ENCODE measurements at regions not wholly inside any gene's neighbourhood (a gene's known extent, or its start where the extent isn't known, plus 50 kb on each side); places are given as distances from the start of the nearest gene placed in this dataset.

DNA sequence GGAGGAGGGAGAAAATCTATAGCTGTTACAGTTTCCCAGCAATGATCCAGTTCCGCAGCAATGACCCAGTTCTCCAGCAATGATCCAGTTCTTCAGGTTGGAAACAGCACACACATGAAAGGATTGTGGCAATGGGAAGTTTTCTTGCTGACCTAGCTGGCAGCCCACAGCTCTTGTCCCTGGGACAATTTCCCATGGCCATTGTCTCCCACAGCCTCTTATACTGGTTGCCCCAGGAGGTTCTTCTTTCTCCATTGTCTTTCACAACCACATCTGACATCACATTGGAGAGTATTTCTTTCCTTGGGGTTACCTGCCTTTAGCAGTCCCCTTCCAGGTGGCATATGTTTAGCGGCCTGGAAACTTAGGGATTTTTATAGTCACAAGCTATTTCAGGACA, 209.8 kb upstream of the PLEKHG7 start:
- DNase-seq, result no peak

DNA sequence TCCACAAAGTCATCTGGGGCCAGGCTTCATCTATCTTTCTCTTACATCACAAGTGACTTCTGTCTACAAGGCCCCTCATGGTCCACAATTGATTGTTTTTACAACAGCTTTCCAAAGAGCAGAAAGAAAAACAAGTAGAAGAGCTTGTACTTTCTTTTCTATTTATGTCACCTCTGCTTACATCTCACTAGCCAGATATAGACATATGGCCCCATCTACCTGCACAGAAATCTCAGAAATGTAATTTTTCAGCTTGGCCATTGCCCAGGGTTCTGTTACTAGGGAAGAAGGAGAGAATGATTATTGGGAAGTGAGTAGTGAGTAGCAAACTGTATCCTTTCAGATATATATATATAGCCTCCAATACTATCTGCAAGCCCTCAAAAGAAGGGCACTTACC, 210.5 kb upstream of the PLEKHG7 start:
- DNase-seq, result no peak

DNA sequence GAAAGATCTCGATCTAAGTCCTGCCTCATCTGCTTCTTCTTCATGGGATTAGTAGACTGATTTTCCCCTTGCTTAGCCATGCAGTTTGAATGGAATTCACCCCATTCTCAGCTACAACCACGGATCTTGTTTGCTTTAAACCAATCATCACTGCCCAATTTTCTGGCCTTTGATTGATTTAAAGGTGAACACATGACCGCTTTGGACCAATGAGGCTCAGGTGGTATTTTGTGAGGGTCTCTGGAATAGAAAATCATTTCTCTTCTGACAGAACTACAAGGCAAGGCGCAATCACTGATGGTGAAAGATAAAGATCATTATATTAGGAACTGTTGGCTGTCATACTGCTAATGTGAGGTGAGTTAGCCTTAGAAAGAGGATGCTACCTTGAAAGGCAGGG, 213.0 kb upstream of the PLEKHG7 start:
- DNase-seq, result no peak

DNA sequence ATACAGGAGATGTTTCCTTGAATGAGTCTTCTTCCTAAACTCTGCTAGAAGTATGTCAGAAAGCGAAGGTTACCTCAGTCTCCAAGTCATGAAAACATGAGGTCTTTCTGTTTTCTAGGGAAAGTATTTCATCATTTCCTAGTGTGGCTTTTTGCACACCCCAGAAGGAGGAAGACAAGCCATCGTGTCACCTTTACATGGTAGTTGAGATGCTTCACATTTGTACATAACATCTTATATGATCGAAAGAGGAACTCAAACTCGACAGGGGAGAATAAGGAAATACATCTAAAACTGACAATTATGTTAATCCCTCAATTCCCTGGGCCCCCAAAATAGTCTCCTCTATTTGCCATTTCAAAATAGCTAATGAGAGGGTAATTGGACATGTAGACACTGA, 214.1 kb upstream of the PLEKHG7 start:
- DNase-seq, result no peak

DNA sequence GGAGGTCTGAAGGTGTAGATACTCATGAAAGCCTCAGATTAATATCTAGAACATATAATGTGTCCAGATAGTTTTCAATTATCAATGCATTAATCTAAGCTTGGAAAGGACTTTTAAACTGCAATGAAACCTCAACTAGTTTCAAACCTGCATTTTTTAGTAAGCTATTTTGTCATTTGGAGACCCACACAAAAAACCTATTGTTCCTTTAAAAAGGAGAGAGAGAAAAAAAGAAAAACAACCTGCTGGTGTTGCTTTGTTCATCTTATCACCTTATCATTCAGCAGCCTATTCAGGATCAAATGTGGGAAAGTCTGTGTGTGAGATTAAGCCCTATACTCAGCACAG, 215.7 kb upstream of the PLEKHG7 start:
- no peak for DNase-seq

DNA sequence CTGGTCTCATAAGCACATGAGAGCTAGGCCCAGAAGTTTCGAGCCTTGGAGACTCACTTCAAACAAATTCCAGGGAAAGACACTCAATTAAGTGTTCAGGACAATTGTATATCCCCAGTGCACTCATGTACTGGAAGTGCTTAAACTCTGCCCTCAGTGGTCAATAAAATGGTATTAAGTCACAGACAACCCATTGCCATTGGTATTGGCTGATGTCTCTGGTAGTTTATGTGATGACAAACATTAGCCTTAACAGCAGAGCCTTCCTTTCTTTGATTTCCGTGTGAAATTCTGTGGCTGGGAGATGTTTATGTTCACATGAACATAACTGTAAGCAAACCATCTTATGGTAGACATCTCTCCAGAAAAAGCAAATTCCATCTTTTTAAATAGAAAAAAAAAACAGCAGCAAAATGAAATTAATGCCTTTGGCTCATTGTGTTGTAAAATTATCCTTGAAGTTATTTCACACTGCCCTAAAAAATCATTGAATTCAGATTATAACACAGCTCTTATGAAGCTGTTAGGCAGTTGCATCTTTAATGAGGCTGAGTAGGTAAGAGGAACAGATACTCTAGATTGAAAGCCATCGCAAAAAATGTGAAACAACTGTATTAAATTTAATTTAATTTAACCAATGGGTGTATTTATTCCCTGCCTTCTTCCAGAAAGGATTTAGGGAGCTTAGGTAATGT, 216.2 kb upstream of the PLEKHG7 start:
- DNase-seq, result no peak

DNA sequence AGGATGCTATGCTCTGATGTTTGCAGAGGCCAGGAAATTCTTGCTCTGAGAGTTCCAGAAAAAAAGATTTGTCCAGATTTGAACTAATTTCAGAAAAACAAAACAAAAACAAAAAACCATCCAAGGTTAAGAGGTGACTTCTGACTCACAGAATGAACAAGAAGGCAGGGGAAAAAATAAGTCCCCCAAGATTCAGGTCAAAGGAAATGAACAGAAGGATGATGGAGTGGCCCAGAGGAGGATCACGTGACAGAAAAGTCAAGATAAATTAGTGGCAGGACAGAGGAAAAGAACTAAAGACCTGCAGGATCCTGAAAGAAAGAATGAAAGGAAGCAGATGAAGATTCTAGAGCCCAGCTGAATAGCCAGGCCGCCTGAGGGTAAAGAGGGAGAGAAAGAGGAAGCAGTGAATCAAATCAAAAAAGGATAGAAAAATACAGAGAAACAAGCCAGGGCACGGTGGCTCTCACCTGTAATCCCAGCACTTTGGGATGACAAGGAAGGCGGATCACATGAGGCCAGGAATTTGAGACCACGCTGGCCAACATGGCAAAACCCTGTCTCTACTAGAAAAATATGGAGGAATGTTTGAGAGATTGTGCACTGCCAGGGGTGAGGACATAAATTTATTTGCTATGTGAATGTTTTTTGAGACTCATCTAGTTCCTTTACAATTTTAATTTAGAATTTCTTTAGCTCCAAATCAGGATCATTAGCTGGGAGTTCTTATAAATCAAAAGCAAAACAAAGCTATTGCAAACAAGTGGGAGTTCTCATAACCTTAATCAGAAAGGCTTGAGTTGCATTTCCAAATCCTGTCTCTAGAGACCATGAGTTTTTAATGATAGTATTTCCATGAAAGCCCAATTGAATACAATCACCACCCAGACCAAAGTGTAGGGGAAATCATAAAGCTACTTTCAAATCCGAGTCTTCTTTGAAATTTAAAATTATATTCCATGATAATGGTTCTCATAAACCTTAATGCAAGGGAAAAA, 217.1 kb upstream of the PLEKHG7 start:
- no peak for DNase-seq

DNA sequence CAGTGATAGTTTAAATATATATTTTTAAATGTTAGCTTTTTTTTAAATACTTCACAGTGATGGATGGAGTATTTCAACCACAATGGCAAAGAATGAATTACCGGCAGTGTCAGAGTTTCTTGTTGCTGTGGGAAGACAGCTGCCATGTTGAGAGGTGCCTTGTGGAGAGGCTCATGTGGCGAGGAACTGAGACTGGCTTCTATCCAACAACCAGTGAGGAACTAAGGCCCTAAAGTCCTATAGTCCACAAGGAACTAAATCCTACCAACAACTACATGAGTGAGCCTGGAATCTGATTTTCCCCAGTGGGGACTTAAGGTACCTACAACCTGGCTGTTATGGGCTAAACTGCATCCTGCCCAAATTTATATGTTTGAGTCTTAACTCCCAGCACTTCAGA, 220.2 kb upstream of the PLEKHG7 start:
- no peak for DNase-seq

DNA sequence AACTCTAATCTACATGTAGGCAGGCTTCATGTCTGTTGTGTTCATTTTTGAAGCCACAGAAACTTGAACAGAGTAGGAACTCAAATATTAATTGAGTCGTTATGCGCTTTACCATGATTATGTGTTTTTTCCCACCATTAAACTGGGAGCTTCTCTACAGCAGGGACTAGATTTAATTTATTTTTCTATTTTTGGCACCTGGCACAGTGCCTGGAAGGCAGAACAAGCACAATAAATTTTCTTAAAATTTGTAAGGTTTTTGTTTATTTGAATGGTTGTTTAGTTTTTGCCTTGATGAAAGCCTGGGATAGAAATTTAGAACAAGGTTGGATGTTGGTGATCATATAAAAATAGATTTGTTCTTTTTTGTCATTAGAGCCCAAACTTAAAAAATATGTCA, 221.7 kb upstream of the PLEKHG7 start:
- DNase-seq, result no peak

DNA sequence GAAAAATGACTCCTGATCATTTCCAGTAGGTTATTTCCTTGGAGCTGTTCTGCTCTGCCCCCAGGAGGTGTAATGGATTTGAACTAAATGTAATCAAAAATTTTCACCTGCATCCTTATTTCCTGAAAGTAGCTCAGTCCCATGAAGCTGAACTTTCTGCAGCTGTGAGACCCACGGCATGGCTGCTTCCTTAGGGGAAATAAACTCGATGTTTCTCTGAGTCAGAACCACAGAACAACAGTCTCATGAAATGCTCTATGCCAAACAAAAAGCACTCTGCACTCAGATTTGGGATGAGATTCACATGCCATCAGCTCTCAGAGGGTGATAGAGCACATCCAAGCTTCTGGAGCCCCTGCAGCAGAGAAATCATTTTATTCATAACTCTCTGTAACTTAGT, 224.1 kb upstream of the PLEKHG7 start:
- no peak for DNase-seq

DNA sequence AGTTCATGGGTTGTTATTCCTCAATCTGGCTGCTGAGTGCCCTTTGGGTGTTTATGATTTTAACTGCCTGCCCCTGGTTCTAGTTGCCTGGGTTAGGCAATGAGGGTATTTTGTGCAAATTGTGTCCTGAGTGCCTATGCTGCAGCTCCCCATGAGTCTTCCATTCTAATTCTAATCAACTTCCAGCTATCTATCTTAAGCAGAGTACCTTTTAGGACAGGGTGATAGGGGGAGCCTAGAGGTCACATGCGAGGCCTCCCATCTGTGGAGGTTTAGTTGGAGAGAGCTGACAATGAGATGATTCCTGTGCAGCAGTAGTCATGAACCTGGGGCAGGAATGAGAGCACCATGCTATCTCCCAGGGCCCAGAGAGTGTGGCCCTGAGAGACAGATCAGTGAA, 225.9 kb upstream of the PLEKHG7 start:
- DNase-seq, result no peak

DNA sequence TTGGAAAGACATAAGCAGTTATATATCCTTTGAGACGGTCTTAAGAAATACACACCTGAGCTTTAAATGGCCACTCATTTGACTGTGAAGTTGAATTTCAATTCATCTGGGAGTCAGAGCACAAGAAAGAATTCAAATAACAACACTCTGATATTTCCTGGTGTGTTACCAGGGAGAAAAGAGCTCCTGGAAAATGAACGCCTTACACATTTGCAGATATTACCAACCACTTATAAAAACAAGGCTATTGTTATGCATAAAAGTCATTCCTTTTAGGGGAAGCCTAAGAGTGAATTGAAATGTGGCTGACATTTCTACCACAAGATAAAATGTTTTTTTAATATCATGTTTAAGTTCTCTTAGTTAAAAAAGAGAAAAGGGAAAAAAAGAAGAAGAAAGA, 229.2 kb upstream of the PLEKHG7 start:
- no peak for DNase-seq

DNA sequence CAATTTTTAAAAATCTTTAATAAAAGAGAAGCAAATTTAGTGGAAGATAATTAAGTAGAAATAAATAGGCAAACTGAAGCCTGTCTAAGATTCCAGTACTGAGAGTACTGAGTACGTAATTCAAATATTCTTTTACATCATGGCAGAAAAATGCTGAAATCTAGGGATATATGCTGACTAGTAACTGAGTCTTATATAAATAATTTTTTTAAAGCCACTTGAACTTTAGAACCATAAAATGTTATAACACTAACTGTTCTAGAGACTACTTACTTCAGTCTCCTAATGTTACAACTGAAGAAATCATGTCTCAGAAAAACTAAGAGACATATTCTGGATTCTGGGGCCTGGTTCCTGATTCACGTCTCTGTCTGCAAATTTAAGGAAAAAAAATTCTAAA, 230.6 kb upstream of the PLEKHG7 start:
- DNase-seq, result no peak

DNA sequence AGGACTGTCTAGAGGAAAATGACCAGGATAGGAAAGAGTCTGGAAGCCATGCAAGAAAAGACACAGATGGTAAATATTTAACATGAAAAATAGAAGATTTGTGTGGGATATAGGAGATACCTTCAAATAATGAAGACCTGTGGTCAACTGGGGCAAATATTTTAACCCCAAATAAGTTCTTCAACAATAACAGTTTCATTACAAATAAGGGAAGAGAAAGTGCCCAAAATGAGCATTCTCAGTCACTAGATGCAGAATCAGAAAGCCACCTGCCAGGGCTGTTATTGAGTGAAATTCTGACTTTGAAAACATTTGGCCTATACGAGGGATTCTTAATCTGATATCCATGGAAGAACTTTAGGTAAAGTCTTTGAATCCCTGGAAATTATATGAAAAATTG, 231.2 kb upstream of the PLEKHG7 start:
- DNase-seq, result no peak

DNA sequence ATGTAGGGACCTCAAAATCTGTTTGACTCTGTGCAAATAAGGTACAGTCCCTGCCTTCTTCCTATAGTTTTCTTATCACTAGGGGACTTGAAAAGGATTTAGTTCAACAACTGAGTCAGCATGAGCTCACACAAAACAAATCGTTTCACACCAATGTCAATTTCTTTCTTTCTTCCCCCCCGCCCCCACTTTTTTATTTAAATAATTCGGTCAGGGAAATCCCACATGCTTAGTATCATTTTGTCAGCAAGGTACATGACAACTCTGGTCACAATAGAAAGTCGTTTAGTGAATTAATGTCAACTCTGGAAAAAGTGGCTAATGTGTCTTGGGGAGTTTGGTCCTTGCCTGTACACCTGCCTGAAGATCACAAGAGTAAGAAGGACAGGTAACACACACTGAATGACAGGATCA, 232.2 kb upstream of the PLEKHG7 start:
- DNase-seq, result no peak

DNA sequence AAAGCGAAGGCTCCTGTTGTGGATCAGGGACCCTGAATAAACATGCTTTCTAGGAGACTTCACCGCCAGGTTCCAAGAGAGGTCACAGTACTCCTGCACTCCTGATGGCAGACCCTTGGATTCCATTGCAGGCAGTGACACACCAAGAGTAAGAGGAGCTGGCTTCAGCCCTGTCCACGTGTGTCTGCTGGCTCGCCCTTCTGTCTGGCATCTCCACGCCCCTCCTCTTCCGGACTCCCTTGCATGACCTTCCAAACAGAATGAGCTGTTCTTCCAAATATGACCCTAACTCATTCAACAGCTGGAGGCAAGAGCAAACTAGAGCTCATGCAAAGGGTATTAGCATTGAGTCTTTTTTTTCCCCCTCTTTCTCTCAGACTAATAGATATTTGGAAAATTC, 233.0 kb upstream of the PLEKHG7 start:
- no peak for DNase-seq

DNA sequence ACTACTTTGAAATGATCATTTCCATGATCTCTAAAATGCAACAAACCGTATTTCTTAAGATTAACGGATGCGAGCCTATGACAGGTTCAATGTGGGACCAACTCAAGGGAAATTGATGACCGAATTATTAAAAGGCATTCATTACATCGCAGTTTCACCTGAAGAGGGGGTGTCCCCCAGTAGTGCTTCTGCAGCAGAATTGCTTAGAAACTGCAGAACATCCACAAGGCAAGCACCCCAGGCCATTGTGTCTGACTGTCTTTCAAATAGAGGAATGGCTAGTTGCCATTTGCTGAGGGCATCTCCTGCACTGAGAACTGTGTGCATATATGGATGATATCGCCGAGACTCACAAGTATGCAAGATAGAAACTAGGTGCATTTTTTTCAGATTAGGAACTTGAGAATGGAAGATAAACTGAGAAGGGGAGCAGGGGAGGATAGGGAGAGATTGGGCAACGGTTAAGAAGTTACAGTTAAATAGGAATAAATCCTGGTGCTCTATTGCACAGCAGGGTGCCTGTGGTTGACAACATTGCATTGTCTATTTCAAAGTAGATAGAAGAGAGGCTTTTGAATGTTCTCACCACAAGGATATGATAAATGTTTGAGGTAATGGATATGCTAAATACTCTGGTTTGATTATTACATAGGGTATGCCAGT, 234.3 kb upstream of the PLEKHG7 start:
- DNase-seq, result no peak

DNA sequence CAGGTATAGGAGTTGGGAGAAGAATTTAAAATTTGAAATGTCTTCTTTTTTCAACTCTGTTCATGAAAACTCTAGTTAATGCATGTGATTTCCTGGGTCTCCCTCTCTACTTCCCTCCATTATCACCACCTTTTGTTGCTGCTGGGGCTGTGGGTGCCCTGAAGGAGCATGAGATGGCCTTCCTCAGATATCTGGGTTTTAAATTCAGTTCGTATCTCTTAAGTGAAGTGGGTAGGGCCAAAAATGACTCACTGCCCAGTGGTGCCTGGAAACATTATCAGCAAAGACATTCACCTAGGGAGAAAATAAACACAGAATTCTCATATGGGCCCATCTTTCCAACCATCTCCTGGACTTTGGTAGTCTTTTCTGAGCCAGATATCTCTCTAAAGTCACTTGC, 234.9 kb upstream of the PLEKHG7 start:
- no peak for DNase-seq

DNA sequence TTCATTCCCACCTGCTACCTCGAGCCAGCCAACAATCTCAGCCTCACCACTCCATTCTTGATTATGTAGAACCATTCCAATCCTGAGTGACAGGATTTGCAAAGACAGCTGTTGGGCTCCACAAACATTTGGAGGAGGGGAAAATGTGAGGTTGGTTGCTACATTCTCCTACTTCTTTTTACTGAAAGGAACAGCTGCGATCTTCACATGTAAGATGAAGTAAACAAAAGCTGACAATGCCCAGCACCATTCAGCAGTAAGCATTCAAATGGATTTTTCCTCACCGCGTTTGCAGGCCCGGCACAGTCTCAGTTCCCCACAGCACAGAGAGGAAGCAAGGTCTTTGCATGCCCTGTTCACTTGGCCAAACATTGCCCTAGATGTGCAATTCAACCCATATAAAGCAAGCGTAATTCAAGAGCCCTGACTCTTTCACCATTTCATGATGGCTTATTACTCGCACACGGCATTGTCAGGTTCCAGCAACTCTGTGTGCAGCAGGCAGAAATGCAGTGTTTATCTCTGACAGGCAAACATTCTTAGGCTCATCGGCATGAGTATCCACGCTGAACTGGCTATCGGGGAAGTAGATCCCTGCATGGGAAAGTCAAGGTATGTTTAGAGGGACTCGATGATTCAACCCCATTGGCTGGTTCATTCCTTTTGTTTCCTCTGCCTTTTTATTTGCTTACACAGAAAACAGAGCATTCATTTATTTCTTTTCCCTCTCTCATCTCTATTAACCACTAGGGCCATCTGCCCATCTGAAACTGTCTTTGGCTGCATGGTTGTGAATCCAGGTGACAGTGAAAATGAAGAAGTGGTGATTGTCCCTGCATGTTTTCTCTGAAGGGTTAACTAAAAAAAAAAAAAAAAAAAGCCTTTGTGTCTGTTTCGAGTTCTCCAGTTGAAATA, 236.1 kb upstream of the PLEKHG7 start:
- DNase-seq, result no peak

DNA sequence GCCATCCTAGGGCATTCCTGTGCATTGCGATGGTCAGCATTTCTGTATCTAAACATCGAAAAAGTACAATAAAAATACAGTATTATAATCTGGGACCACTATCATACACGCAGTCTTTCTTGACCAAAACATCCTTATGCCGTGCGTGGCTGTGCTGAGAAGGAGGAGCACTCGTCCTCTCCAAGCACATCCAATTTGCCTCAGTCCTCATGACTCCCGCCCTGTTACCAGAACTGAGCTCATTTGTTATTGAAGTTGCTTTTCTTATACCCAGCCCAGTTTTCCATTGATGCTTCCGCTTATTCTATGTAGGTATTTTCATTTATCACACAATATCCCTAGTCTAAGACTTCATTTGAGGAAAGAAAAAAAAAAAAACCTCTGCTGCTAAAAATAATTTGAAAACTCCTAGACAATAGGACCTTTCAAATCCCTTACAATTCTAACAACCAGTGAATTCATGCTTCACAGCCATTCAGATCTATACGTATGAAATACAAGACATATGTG, 236.9 kb upstream of the PLEKHG7 start:
- DNase-seq, result no peak

DNA sequence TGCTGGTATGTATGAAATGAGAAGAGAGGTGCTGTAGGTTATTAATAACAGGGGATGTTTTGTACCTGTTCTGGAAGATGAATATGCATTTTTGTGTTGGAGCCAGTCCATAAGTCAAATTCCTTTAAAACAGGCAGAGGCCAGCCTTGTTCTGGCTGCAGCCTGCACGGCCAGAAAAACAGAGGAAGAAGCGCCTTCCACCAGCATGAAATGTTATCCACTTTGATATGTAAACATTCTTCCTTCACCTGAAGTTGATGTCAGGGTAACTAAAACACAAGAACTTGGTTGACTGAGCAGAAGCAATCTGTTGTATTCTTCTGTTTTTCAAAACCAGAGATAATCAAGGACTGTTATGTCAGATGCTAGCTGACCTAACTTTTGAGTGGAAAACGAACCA, 237.9 kb upstream of the PLEKHG7 start:
- DNase-seq, result no peak

DNA sequence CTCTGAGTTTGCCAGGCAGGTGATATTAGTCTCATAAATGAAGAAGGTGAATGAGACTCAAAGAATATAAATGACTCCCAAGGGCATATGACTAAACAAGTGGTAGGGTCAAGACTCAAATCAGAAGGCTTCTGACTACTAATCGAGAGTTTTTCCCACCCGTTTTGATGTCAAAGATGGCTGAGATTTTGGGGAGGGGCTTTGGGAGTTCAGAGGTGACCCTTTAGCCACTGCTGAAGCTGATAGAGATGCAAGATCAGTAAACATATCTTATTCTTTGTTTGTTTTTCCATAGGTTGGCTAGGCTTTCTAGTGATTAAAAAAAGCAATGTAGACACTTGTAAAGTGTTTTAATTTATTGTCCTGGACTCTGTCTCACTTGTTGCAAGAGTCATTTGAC, 239.6 kb upstream of the PLEKHG7 start:
- DNase-seq, result no peak
